ENCODE measurements at regions not wholly inside any gene's neighbourhood (a gene's known extent, or its start where the extent isn't known, plus 50 kb on each side); places are given as distances from the start of the nearest gene placed in this dataset.

DNA sequence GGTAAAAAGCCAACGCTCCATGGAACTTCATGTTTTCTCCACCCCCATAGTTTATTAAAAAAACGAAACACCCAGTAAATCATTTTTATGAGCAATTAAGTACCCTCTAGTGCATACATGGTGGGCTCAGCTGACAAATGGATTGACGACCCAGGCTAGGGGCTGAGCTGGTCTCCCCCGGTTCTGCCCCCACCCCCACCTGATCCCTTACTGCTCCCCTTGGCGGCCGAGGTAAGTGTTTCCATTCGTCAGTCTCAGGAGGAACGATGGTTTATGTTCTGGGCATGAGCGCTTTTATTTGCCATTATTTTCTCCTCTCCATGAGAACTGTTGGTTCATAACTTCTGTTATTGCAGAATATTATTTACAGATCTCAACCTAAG is 233.9 kb upstream of the C1orf174 start:
- TF ChIP-seq POLR2A (IDR thresholded peaks at IDR 0.05; ENCODE audit: low read depth) (no peak), EP300 (IDR thresholded peaks at IDR 0.05) (no peak), POLR2AphosphoS5 (IDR thresholded peaks at IDR 0.05) (no peak)
- TF ChIP-seq, protein P1, sequence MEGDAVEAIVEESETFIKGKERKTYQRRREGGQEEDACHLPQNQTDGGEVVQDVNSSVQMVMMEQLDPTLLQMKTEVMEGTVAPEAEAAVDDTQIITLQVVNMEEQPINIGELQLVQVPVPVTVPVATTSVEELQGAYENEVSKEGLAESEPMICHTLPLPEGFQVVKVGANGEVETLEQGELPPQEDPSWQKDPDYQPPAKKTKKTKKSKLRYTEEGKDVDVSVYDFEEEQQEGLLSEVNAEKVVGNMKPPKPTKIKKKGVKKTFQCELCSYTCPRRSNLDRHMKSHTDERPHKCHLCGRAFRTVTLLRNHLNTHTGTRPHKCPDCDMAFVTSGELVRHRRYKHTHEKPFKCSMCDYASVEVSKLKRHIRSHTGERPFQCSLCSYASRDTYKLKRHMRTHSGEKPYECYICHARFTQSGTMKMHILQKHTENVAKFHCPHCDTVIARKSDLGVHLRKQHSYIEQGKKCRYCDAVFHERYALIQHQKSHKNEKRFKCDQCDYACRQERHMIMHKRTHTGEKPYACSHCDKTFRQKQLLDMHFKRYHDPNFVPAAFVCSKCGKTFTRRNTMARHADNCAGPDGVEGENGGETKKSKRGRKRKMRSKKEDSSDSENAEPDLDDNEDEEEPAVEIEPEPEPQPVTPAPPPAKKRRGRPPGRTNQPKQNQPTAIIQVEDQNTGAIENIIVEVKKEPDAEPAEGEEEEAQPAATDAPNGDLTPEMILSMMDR (IDR thresholded peaks at IDR 0.05): no peak
